ENCODE measurements at regions not wholly inside any gene's neighbourhood (a gene's known extent, or its start where the extent isn't known, plus 50 kb on each side); places are given as distances from the start of the nearest gene placed in this dataset.

- H3K27me3 ChIP-seq, result peaks cover 0 to 8% of the 10 kb centered on the region in 2 donors
- peaks cover 0 to 5% of the 10 kb centered on the region in 2 donors for H3K9me3 ChIP-seq
- no peaks in the 10 kb centered on the region for H3K4me1 ChIP-seq
- DNase-seq (ENCODE audit: low spot score in 2 of 2), result no peak
- no peaks in the 10 kb centered on the region for H3K36me3 ChIP-seq
- TF ChIP-seq POLR2A (IDR thresholded peaks at IDR 0.05) (no peak), POLR2AphosphoS5 (IDR thresholded peaks at IDR 0.05) (no peak), CTCF (IDR thresholded peaks at IDR 0.05) (no peak)
- intact Hi-C loops (cut with DNase I; ENCODE audit: low total_unique reads), result loop anchor here (1.0 kb wide), 1 partner anchor 48 kb away; no protein-coding TSS in a partner anchor
- H3K4me3 ChIP-seq, result no peak overlapping the region
- H3K27ac ChIP-seq, result no peak overlapping the region
Observed at GRCh38 chr7:156061689-156062255, 249.5 kb upstream of the SHH start.

- H3K36me3 ChIP-seq, result no peaks in the 10 kb centered on the region
- no peak overlapping the region for H3K27ac ChIP-seq
- peaks cover 0 to 5% of the 10 kb centered on the region in 2 donors for H3K9me3 ChIP-seq
- TF ChIP-seq CTCF (IDR thresholded peaks at IDR 0.05) (no peak), POLR2A (IDR thresholded peaks at IDR 0.05) (no peak), POLR2AphosphoS5 (IDR thresholded peaks at IDR 0.05) (no peak)
- DNase-seq (ENCODE audit: low spot score in 2 of 2), result no peak
- H3K4me3 ChIP-seq, result no peak overlapping the region
- no peaks in the 10 kb centered on the region for H3K4me1 ChIP-seq
- H3K27me3 ChIP-seq, result peaks cover 0 to 4% of the 10 kb centered on the region in 2 donors
- intact Hi-C loops (cut with DNase I; ENCODE audit: low total_unique reads), result no loop called here
Observed at GRCh38 chr7:156060925-156061324, 248.7 kb upstream of the SHH start.

GRCh38 chr7:156059369-156059768 is 247.1 kb upstream of the SHH start:
- Histone ChIP-seq H3K36me3 (no peaks in the 10 kb centered on the region), H3K27me3 (peaks cover 0 to 3% of the 10 kb centered on the region in 2 donors), H3K9me3 (peaks cover 0 to 5% of the 10 kb centered on the region in 2 donors), H3K4me1 (no peaks in the 10 kb centered on the region), H3K4me3 (no peak overlapping the region), H3K27ac (no peak overlapping the region)
- TF ChIP-seq POLR2AphosphoS5 (IDR thresholded peaks at IDR 0.05), result no peak
- TF ChIP-seq CTCF (IDR thresholded peaks at IDR 0.05), result no peak
- intact Hi-C loops (cut with DNase I; ENCODE audit: low total_unique reads), result no loop called here
- DNase-seq (ENCODE audit: low spot score in 2 of 2), result no peak

GRCh38 chr7:156058248-156058647 is 246.0 kb upstream of the SHH start:
- Histone ChIP-seq H3K27me3 (peaks cover 0 to 3% of the 10 kb centered on the region in 2 donors), H3K4me3 (no peak overlapping the region), H3K4me1 (no peaks in the 10 kb centered on the region), H3K9me3 (peaks cover 0 to 5% of the 10 kb centered on the region in 2 donors), H3K27ac (no peak overlapping the region), H3K36me3 (no peaks in the 10 kb centered on the region)
- intact Hi-C loops (cut with DNase I; ENCODE audit: low total_unique reads), result no loop called here
- TF ChIP-seq CTCF (IDR thresholded peaks at IDR 0.05) (no peak), POLR2AphosphoS5 (IDR thresholded peaks at IDR 0.05) (no peak), POLR2A (IDR thresholded peaks at IDR 0.05) (no peak)
- no peak for DNase-seq (ENCODE audit: low spot score in 2 of 2)

- H3K27me3 ChIP-seq, result peaks cover 0 to 3% of the 10 kb centered on the region in 2 donors
- no peaks in the 10 kb centered on the region for H3K4me1 ChIP-seq
- TF ChIP-seq CTCF (IDR thresholded peaks at IDR 0.05), result no peak
- no peak for TF ChIP-seq POLR2AphosphoS5 (IDR thresholded peaks at IDR 0.05)
- no peak for TF ChIP-seq POLR2A (IDR thresholded peaks at IDR 0.05)
- H3K27ac ChIP-seq, result no peak overlapping the region
- peaks cover 0 to 5% of the 10 kb centered on the region in 2 donors for H3K9me3 ChIP-seq
- intact Hi-C loops (cut with DNase I; ENCODE audit: low total_unique reads), result no loop called here
- no peak for DNase-seq (ENCODE audit: low spot score in 2 of 2)
- H3K4me3 ChIP-seq, result no peak overlapping the region
- H3K36me3 ChIP-seq, result no peaks in the 10 kb centered on the region
Observed at GRCh38 chr7:156056534-156056933, 244.3 kb upstream of the SHH start.

Measured in breast epithelium (tissue), 4 donors.